HG02798 (cell line): ENCODE measurements at regions not wholly inside any gene's neighbourhood (a gene's known extent, or its start where the extent isn't known, plus 50 kb on each side); places are given as distances from the start of the nearest gene placed in this dataset.

ENCODE experiments used
- ATAC-seq: cut with Tn5 transposase; IDR thresholded peaks from one replicate; pipeline ENCODE4 v1.9.1; 2021; ENCODE audit warnings: mild to moderate bottlenecking; ENCODE audit not compliant: unreplicated experiment, poor library complexity

GRCh38 chr20:10769700-10770099 is 95.9 kb upstream of the JAG1 start:
- ATAC-seq, result no peak

GRCh38 chr20:10770753-10771152 is 97.0 kb upstream of the JAG1 start:
- ATAC-seq, result no peak

- ATAC-seq, result no peak
These were observed 97.8 kb upstream of the JAG1 start for GRCh38 chr20:10771435-10772140.

GRCh38 chr20:10774357-10774943 is 100.7 kb upstream of the JAG1 start:
- no peak for ATAC-seq

- ATAC-seq, result no peak
These were observed 103.9 kb upstream of the JAG1 start for GRCh38 chr20:10777710-10778109.

- no peak for ATAC-seq
These were observed 106.1 kb upstream of the JAG1 start for GRCh38 chr20:10779911-10780310.

GRCh38 chr20:10780901-10781300 is 107.1 kb upstream of the JAG1 start:
- no peak for ATAC-seq

- ATAC-seq, result no peak
These were observed 107.7 kb upstream of the JAG1 start for GRCh38 chr20:10781526-10781925.

- no peak for ATAC-seq
These were observed 110.1 kb upstream of the JAG1 start for GRCh38 chr20:10783707-10784553.

GRCh38 chr20:10784554-10785183 is 110.9 kb upstream of the JAG1 start:
- ATAC-seq, result no peak

GRCh38 chr20:10786678-10787077 is 112.9 kb upstream of the JAG1 start:
- no peak for ATAC-seq

- ATAC-seq, result no peak
These were observed 114.3 kb upstream of the JAG1 start for GRCh38 chr20:10788055-10788454.

- ATAC-seq, result no peak
These were observed 115.1 kb upstream of the JAG1 start for GRCh38 chr20:10788877-10789276.

- no peak for ATAC-seq
These were observed 115.6 kb upstream of the JAG1 start for GRCh38 chr20:10789386-10789785.

- no peak for ATAC-seq
These were observed 116.2 kb upstream of the JAG1 start for GRCh38 chr20:10790013-10790412.

GRCh38 chr20:10792291-10792690 is 118.5 kb upstream of the JAG1 start:
- no peak for ATAC-seq

- ATAC-seq, result no peak
These were observed 120.0 kb upstream of the JAG1 start for GRCh38 chr20:10793766-10794165.

GRCh38 chr20:10794765-10795164 is 121.0 kb upstream of the JAG1 start:
- no peak for ATAC-seq

GRCh38 chr20:10795286-10796026 is 121.7 kb upstream of the JAG1 start:
- ATAC-seq, result no peak

GRCh38 chr20:10798811-10799210 is 125.0 kb upstream of the JAG1 start:
- ATAC-seq, result no peak
